ENCODE measurements at regions not wholly inside any gene's neighbourhood (a gene's known extent, or its start where the extent isn't known, plus 50 kb on each side); places are given as distances from the start of the nearest gene placed in this dataset.
A peak's percentile ranks its signal among the peaks of the same experiment; 100 is the strongest.

DNA sequence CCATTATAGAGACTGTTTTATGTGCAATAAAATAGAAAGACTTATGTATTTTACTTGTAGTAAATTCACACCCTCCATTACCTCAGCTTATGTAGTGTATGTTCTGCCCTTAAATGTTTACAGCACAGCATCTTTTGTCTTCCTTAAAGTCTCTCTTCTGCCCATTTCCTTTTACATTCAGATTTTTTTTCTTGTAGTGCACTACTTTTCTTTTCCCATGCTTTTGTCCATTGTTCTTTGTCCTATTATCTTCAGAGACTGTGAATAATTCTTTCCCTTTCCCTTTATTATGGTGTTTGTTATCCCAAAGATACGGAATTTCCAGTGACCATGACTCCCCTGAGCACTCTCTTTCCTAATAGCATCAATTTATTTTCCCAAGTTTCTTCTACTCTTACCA is 66.1 kb upstream of the TYRP1 start:
- TF ChIP-seq POLR2A (IDR thresholded peaks at IDR 0.05; ENCODE audit: low read length) (no peak), GATA1 (IDR thresholded peaks at IDR 0.05; ENCODE audit: low read depth, low read length) (no peak)
- DNase-seq = no peak

- no peak for TF ChIP-seq GATA1 (IDR thresholded peaks at IDR 0.05; ENCODE audit: low read depth, low read length)
- no peak for TF ChIP-seq POLR2A (IDR thresholded peaks at IDR 0.05; ENCODE audit: low read length)
Observed at GRCh38 chr9:12628546-12628945, 64.6 kb upstream of the TYRP1 start.

DNA sequence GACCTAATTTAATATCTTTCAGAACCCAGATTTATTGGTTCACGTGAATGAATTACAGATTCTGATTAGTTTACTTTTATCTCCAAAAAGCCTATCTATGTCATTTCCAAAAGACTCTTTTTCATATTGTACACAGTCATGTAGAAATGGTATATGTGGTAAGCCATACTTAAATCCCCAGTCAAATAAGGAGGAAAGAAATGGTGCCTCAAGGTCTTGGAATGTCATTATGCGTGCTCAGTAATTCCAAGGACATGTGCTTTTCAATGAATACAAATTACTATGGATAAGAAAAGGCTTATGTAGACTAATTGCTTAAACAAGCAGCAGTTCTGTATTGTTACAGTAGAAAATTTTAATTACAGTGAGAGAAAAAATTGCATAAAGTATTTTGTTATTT is 64.1 kb upstream of the TYRP1 start:
- no peak for TF ChIP-seq GATA1 (IDR thresholded peaks at IDR 0.05; ENCODE audit: low read depth, low read length)
- no peak for DNase-seq

More at GRCh38 chr9:12628546-12628945, 64.6 kb upstream of the TYRP1 start:
- no peak for DNase-seq

GRCh38 chr9:12631866-12632265 is 61.3 kb upstream of the TYRP1 start:
- no peak for DNase-seq
- no peak for TF ChIP-seq GATA1 (IDR thresholded peaks at IDR 0.05; ENCODE audit: low read depth, low read length)
- TF ChIP-seq POLR2A (IDR thresholded peaks at IDR 0.05; ENCODE audit: low read length) = no peak

DNA sequence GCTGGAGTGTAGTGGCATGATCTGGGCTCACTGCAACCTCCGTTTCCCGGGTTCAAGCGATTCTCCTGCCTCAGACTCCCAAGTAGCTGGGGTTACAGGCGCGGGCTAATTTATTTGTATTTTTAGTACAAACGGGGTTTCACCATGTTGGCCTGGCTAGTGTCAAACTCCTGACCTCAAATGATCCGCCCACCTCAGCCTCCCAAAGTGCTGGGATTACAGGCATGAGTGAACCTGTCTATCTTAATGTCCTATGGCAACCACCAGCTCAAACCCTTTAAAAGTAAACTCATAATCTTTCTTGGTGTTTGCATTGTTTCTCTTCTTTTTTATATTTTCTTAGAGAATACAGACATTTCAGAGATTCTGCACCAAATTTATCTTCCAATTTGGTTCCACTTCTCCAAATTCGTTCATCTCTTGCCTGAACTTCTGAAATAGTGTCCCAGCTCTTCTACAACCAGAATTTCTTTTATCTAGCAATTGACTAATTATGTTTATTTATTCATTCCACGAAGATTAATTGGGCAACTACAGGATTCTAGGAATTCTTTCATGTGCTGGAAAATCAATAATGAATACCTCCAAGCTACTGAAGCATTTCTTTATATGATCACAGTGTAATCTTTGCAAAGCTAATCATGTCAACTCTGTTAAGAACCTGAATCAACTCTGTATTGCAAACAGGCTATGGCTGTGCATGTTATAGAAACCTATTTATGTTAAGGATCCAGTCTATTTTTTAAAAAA is 60.0 kb upstream of the TYRP1 start:
- DNase-seq = no peak
- TF ChIP-seq GATA1 (IDR thresholded peaks at IDR 0.05; ENCODE audit: low read depth, low read length) = no peak
- no peak for TF ChIP-seq POLR2A (IDR thresholded peaks at IDR 0.05; ENCODE audit: low read length)

GRCh38 chr9:12640016-12640587 is 53.1 kb upstream of the TYRP1 start:
- peak; percentile 10 to 28 for DNase-seq
- TF ChIP-seq GATA1 (IDR thresholded peaks at IDR 0.05; ENCODE audit: low read depth, low read length) (no peak), POLR2A (IDR thresholded peaks at IDR 0.05; ENCODE audit: low read length) (no peak)

- TF ChIP-seq GATA1 (IDR thresholded peaks at IDR 0.05; ENCODE audit: low read depth, low read length) (no peak), POLR2A (IDR thresholded peaks at IDR 0.05; ENCODE audit: low read length) (no peak)
- DNase-seq = no peak
Observed at GRCh38 chr9:12640866-12641636, 52.1 kb upstream of the TYRP1 start.
